ENCODE measurements at regions not wholly inside any gene's neighbourhood (a gene's known extent, or its start where the extent isn't known, plus 50 kb on each side); places are given as distances from the start of the nearest gene placed in this dataset.

DNA sequence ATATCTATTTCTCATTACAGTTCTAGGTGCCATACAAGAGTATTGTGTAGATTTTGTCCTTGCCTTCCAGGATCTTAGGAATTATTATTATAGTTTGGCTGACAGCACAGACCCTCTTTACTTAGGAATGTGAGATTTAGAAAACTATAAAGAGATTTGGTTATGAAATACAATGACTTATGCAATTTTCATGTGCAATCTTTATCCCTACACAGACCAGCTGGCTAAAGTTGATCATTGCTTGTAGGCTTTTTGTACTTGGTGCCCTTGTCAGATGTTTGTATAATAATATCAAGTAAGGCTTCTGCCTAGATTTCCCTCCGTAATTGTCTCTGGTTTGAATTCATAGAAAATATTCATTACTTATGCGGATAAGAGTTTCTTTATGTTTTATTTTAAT, 174.5 kb upstream of the GAP43 start:
- no peak for ATAC-seq
- Mint-ChIP-seq H3K36me3 (no peaks in the 10 kb centered on the region), H3K9me3 (no peaks in the 10 kb centered on the region), H3K27ac (no peak overlapping the region)
- no peak for DNase-seq (ENCODE audit: low spot score in 2 of 2)

- peaks cover 0 to 4% of the 10 kb centered on the region in 2 donors for H3K9me3 Mint-ChIP-seq
- H3K27ac Mint-ChIP-seq, result no peak overlapping the region
- ATAC-seq (no peak), DNase-seq (ENCODE audit: low spot score in 2 of 2) (no peak)
- no peaks in the 10 kb centered on the region for H3K36me3 Mint-ChIP-seq
Observed at GRCh38 chr3:115450036-115450435, 173.3 kb upstream of the GAP43 start.

- Mint-ChIP-seq H3K27ac (no peak overlapping the region), H3K9me3 (no peaks in the 10 kb centered on the region), H3K36me3 (peaks cover 0 to 5% of the 10 kb centered on the region in 2 donors)
- DNase-seq (ENCODE audit: low spot score in 2 of 2) (no peak), ATAC-seq (no peak)
Observed at GRCh38 chr3:115464036-115464435, 159.3 kb upstream of the GAP43 start.

DNA sequence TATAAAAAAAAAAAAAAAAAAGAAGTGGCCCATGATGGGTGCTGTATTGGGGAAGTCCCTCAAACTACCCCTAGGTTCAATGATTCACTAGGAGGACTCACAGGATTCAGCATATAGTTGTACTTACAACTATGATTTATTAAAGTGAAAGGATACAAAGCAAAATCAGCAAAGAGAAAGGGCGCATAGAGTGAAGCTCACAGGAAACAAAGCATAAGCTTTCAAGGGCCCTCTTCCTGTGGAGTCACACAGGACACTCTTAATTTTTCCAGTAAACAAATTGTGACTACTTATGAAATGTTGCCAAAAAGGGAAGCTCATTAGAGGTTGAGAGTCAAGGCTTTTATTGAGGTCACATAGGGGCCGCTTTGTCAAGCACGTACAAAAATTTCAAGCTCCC, 153.7 kb upstream of the GAP43 start:
- H3K27ac Mint-ChIP-seq, result no peak overlapping the region
- ATAC-seq (peak in 1 of 2 donors; percentile 30), DNase-seq (ENCODE audit: low spot score in 2 of 2) (no peak)
- no peaks in the 10 kb centered on the region for H3K36me3 Mint-ChIP-seq
- no peaks in the 10 kb centered on the region for H3K9me3 Mint-ChIP-seq

GRCh38 chr3:115470254-115470653, 153.1 kb upstream of the GAP43 start:
- no peaks in the 10 kb centered on the region for H3K9me3 Mint-ChIP-seq
- H3K36me3 Mint-ChIP-seq, result no peaks in the 10 kb centered on the region
- no peak overlapping the region for H3K27ac Mint-ChIP-seq
- no peak for DNase-seq (ENCODE audit: low spot score in 2 of 2)
- no peak for ATAC-seq

DNA sequence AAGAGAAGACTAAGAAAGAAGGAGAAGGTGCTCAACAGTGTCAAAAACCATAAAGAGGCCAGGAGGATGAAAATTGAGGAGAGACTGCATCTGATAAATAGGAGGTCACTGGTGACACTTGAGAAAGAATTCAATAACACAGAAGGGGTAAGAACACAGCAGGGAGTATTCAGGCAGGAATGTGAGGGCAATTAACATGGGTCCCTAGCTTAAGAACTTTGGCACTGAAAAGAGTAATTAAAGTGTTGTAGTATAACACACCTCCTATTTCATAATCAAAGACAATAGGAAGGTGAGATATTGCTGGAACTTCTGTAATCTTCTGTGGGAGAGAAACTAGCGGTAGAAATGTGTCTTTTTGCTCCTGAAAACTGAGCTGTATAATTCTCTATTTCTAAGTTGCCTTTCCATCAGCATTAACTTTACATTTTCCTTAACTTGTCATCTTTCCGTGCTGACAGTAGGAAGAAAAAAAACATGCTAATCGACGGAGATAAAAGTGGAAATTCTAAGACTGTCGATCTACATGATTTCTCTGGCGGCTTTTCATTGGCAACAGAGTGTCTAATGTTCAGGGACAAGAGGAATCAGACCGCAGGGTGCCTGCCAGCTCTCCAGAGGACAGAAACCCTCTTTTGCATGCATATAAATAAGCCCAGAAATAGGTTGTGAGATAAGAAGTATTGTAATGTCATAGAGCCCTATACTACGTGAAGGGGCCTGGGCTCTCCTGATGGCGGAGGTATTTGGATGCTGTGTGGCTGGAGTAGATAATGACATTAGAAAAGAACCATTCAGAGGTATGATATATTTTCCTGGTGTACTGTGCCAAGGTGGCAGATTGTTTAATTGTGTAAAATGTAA, 147.9 kb upstream of the GAP43 start:
- no peak for DNase-seq (ENCODE audit: low spot score in 2 of 2)
- Mint-ChIP-seq H3K36me3 (no peaks in the 10 kb centered on the region), H3K27ac (no peak overlapping the region), H3K9me3 (no peaks in the 10 kb centered on the region)
- no peak for ATAC-seq

DNA sequence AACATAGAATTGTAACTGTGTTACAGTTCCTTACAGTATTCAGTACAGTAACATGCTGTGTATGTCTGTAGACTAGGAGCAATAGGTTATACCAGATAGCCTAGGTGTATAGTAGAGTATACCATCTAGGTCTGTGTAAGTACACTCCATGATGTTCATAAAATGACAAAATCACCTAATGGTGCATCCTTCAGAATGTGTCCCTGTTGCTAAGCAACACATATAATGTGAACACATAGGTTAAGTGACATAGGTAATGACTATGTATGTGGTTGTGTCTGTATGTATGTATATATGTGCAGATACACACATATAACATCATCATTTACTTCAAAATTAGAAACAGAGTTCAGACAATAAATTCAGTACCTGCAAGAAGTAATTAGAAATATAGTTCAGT, 146.8 kb upstream of the GAP43 start:
- DNase-seq (ENCODE audit: low spot score in 2 of 2), result no peak
- Mint-ChIP-seq H3K36me3 (no peaks in the 10 kb centered on the region), H3K9me3 (no peaks in the 10 kb centered on the region), H3K27ac (no peak overlapping the region)
- ATAC-seq, result no peak

- Mint-ChIP-seq H3K36me3 (no peaks in the 10 kb centered on the region), H3K9me3 (peaks cover 0 to 7% of the 10 kb centered on the region in 2 donors), H3K27ac (no peak overlapping the region)
- no peak for DNase-seq (ENCODE audit: low spot score in 2 of 2)
- no peak for ATAC-seq
Observed at GRCh38 chr3:115478359-115478758, 145.0 kb upstream of the GAP43 start.

- Mint-ChIP-seq H3K9me3 (peaks cover 0 to 4% of the 10 kb centered on the region in 2 donors), H3K27ac (no peak overlapping the region), H3K36me3 (no peaks in the 10 kb centered on the region)
- DNase-seq (ENCODE audit: low spot score in 2 of 2) (no peak), ATAC-seq (no peak)
Observed at GRCh38 chr3:115486880-115487279, 136.4 kb upstream of the GAP43 start.

DNA sequence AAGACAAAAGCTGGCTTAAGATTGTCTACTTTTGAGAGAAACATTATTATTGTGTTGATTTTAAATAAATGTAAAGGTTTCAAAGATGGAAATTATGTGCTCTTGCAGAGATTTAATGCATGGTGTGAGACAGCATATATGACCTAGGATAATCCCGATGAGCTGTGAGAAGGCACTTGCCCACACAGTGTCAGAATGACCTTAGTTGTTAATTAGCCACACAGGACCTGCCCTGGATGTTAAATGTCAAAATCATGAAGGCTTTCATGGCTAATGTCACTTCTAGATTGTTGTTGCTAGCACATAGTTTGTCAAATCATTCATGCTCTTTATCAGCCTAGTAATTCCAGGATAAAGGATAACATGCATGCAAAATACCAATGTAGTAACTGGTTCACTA, 135.3 kb upstream of the GAP43 start:
- H3K36me3 Mint-ChIP-seq, result no peaks in the 10 kb centered on the region
- DNase-seq (ENCODE audit: low spot score in 2 of 2), result no peak
- H3K27ac Mint-ChIP-seq, result no peak overlapping the region
- no peak for ATAC-seq
- peaks cover 0 to under 1% of the 10 kb centered on the region in 2 donors for H3K9me3 Mint-ChIP-seq

DNA sequence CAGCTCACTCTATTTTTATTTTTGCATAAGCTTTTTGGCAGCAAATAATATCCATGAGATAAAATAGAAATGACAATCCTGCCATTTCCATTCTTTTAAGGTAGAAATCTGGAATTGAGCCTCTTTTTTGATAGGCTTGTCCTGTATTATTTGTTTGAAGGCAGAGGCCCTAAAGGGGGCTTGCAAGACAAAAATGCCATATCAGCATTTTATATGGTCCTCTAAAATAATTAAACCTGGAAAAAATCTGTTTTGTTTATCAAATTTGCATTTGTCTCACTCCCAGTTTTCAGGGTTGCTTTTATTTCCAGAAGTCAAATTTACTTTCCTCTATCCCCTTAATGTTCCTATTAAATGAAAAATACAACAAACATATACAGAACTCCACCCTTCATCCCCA, 134.9 kb upstream of the GAP43 start:
- no peak for ATAC-seq
- Mint-ChIP-seq H3K27ac (no peak overlapping the region), H3K9me3 (no peaks in the 10 kb centered on the region), H3K36me3 (no peaks in the 10 kb centered on the region)
- DNase-seq (ENCODE audit: low spot score in 2 of 2), result no peak

DNA sequence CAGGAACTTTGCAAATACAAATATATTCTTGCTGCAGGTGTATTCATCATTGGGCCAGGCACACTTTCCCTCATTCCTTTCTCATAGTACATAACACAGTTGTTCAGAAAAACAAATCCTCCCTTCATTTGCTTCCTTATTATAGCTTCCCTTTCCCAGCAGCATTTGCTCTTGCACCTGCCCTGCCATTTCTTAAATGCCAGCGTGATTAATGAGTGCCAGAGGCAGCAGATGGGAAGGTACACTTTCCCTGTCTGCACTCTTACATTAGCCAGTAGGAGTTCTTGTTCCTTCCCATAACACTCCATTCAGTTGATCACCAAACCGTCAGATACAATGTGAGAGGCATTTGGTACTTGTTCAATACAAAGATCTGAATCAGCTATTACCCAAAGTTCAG, 128.5 kb upstream of the GAP43 start:
- H3K9me3 Mint-ChIP-seq, result no peaks in the 10 kb centered on the region
- DNase-seq (ENCODE audit: low spot score in 2 of 2) (no peak), ATAC-seq (no peak)
- no peaks in the 10 kb centered on the region for H3K36me3 Mint-ChIP-seq
- no peak overlapping the region for H3K27ac Mint-ChIP-seq

DNA sequence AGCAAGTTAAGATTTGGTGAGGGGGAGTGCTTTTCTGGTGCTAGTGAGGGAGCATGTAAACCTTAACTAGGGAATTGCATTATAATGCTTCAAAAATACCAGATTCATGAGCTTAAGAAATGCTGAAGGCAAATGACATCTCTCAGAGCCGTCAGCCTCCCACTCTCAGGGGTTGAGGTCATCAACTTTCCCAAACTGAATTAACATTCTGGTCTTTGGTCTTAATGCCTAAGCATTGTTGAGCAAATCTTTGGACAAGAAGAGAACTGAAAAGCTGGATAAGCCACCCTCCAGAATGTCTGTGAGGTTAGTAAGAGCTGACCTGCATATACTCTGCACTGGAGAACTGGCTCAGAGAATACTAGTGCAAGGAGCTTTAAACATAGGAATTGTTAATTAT, 124.9 kb upstream of the GAP43 start:
- H3K36me3 Mint-ChIP-seq, result no peaks in the 10 kb centered on the region
- H3K9me3 Mint-ChIP-seq, result no peaks in the 10 kb centered on the region
- no peak for ATAC-seq

DNA sequence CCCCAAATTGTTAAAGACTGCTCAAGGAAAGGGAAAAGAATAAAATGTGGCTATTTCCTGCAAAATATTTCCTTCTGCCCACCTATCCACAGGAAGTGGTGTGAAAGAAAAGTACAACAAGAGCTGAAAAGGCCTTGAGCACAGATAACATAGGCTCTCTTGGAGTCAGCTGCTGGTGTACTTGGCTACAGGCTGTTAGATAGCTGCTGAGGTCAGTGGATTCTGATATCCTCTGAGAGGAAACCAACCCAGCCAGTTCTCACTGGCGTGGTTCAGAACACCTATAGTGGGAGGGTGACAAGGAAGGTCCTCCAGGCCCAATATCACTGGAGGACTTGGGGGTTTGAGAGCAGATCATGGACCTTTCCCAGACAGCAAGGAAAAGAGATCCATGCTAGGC, 124.4 kb upstream of the GAP43 start:
- Mint-ChIP-seq H3K9me3 (no peaks in the 10 kb centered on the region), H3K27ac (no peak overlapping the region)
- ATAC-seq, result no peak

More for the DNA sequence above, 124.9 kb upstream of the GAP43 start:
- no peak for DNase-seq (ENCODE audit: low spot score in 2 of 2)
- H3K27ac Mint-ChIP-seq, result no peak overlapping the region

DNA sequence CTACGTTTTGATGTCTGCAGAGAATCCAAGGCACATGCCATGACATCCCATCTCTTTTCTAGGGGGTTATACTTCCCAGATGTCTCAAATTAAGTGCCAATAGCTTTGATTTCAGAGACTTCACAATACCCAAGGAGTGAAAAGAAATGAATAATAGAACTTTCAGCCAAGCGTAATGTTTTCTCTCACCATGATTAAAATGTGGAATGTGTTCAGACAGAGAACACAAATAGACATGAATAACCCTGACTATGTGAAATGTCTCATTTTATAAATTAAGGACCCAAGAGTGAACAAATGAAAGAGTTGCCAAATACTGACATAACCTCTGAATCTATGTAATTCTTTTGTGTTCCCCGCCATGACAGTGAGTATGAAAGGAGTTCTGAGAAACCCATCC, 123.6 kb upstream of the GAP43 start:
- Mint-ChIP-seq H3K27ac (no peak overlapping the region), H3K9me3 (no peaks in the 10 kb centered on the region), H3K36me3 (no peaks in the 10 kb centered on the region)
- DNase-seq (ENCODE audit: low spot score in 2 of 2), result no peak
- ATAC-seq, result no peak

More for the DNA sequence above, 124.4 kb upstream of the GAP43 start:
- DNase-seq (ENCODE audit: low spot score in 2 of 2), result no peak
- H3K36me3 Mint-ChIP-seq, result no peaks in the 10 kb centered on the region

- Mint-ChIP-seq H3K9me3 (no peaks in the 10 kb centered on the region), H3K36me3 (no peaks in the 10 kb centered on the region), H3K27ac (no peak overlapping the region)
- no peak for ATAC-seq
- no peak for DNase-seq (ENCODE audit: low spot score in 2 of 2)
Observed at GRCh38 chr3:115500795-115501194, 122.5 kb upstream of the GAP43 start.

DNA sequence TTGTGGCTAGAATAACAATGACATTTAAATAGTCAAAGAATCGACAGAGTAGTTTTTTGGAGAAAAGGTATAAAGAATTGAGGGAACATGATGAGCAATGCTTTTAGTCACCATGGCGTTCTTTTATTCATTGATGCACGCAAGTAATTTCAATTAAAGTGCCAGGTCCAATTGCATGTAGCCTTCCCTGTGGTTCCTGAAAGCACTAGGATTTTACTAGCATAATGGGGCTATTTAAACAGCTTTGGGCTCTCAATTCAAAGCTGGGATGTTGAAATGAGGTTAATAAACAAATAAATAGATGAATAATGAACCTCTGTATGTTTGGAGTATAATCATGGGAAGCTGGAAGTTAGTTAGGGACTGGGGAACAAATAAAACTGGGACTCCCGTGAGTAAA, 121.2 kb upstream of the GAP43 start:
- peaks cover 0 to 7% of the 10 kb centered on the region in 2 donors for H3K9me3 Mint-ChIP-seq
- H3K27ac Mint-ChIP-seq, result no peak overlapping the region
- ATAC-seq (no peak), DNase-seq (ENCODE audit: low spot score in 2 of 2) (no peak)
- no peaks in the 10 kb centered on the region for H3K36me3 Mint-ChIP-seq

DNA sequence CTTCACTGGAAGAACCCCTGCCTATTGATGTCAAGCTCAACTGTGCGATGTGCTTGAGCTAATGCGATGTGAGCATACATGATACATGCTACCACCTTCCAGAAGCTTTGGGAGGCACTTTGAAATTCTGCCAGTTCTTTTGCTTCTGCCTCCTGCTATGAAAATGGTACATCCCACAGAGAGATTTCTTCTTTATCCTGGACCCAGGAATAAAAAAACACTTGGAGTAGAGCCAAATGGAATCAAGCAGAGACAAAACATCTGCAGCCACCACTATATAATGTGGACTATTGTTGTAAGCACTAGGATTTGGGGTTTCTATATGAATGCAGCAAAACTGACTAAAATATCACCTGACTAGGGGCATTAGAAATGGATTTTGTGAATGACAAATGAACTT, 119.9 kb upstream of the GAP43 start:
- H3K36me3 Mint-ChIP-seq, result no peaks in the 10 kb centered on the region
- ATAC-seq (no peak), DNase-seq (ENCODE audit: low spot score in 2 of 2) (no peak)
- H3K27ac Mint-ChIP-seq, result no peak overlapping the region
- H3K9me3 Mint-ChIP-seq, result peaks cover 0 to 7% of the 10 kb centered on the region in 2 donors
